ENCODE measurements at regions not wholly inside any gene's neighbourhood (a gene's known extent, or its start where the extent isn't known, plus 50 kb on each side); places are given as distances from the start of the nearest gene placed in this dataset.

DNA sequence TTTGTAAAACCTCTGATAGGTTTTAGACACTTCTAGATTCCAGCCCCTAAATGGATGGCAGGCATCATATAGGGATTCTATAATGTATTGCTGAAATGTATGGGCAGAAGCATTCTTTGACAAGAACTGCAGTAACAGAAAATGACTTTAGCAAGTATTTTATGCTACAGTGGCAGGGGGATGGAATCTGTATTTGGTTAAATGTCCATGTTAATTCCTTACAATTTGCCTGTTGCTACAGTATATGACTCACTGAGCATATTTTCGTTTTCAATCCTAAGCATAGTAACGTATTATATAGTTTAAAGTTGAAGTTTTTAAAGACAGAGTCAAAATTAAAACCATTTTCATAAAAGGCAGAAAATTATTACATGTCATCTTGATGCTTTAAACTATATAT, 150.1 kb downstream of the MEX3B start:
- 35% methylated on average over 2 of the region's 2 CpGs for WGBS (ENCODE audit: low lambda C conversion rate)
- H3K9me3 ChIP-seq = no peaks in the 10 kb centered on the region
- ChIA-PET CTCF (interaction anchor here (1.0 kb wide), 1 partner anchor 485 kb away, joined by 3 read pairs; no protein-coding TSS in a partner anchor), POLR2A (no interaction called here)
- H3F3A ChIP-seq (replicated peaks; ENCODE audit: insufficient read depth) = no peaks in the 10 kb centered on the region
- no peaks in the 10 kb centered on the region for H3K9me2 ChIP-seq
- H3K27ac ChIP-seq (ENCODE audit: low read depth in 2 of 2, low read length in 1 of 2) = no peak overlapping the region
- H3K27me3 ChIP-seq (ENCODE audit: insufficient read depth) = no peaks in the 10 kb centered on the region
- no peak overlapping the region for H3K9ac ChIP-seq
- H3K36me3 ChIP-seq (replicated peaks in 1 of 2; ENCODE audit: control insufficient read depth in 1 of 2, insufficient read depth in 2 of 2, low read length in 1 of 2) = no peaks in the 10 kb centered on the region
- no peak for DNase-seq
- no peak overlapping the region for H3K4me3 ChIP-seq (ENCODE audit: low read depth in 2 of 2, low read length in 1 of 2)
- TF ChIP-seq SIN3A (IDR thresholded peaks at IDR 0.05; ENCODE audit: borderline replicate concordance, low read depth, low read length) = no peak
- no peak overlapping the region for H2AFZ ChIP-seq (ENCODE audit: low read depth)
- H3K79me2 ChIP-seq (ENCODE audit: insufficient read depth) = no peaks in the 10 kb centered on the region
- H3K4me1 ChIP-seq (ENCODE audit: control insufficient read depth in 1 of 2, insufficient read depth in 2 of 2, low read depth in 1 of 2, low read length in 1 of 2) = peaks cover 0 to 7% of the 10 kb centered on the region in 2 experiments; a peak in 2 of 4 replicates
- no peaks in the 10 kb centered on the region for H4K20me1 ChIP-seq (ENCODE audit: insufficient read depth)
- no peak overlapping the region for H3K4me2 ChIP-seq

- no peak overlapping the region for H3K27ac ChIP-seq (ENCODE audit: low read depth in 2 of 2, low read length in 1 of 2)
- POLR2A ChIA-PET = interaction anchor here (0.7 kb wide), 1 partner anchor 152 kb away, joined by 3 read pairs; no protein-coding TSS in a partner anchor
- H3F3A ChIP-seq (replicated peaks; ENCODE audit: insufficient read depth) = no peaks in the 10 kb centered on the region
- no peaks in the 10 kb centered on the region for H3K27me3 ChIP-seq (ENCODE audit: insufficient read depth)
- no peaks in the 10 kb centered on the region; a peak in 2 of 4 replicates for H3K4me1 ChIP-seq (ENCODE audit: control insufficient read depth in 1 of 2, insufficient read depth in 2 of 2, low read depth in 1 of 2, low read length in 1 of 2)
- no peak overlapping the region for H3K9ac ChIP-seq
- WGBS (ENCODE audit: low lambda C conversion rate) = 53% methylated on average over 3 of the region's 3 CpGs
- H3K79me2 ChIP-seq (ENCODE audit: insufficient read depth) = no peaks in the 10 kb centered on the region
- no peak for DNase-seq
- H2AFZ ChIP-seq (ENCODE audit: low read depth) = no peak overlapping the region
- no peaks in the 10 kb centered on the region for H3K9me3 ChIP-seq
- no peaks in the 10 kb centered on the region for H4K20me1 ChIP-seq (ENCODE audit: insufficient read depth)
- TF ChIP-seq POLR2AphosphoS5 (IDR thresholded peaks at IDR 0.05; ENCODE audit: low read depth, low read length) = no peak
- no peak for TF ChIP-seq SIN3A (IDR thresholded peaks at IDR 0.05; ENCODE audit: borderline replicate concordance, low read depth, low read length)
- TF ChIP-seq, protein P1, sequence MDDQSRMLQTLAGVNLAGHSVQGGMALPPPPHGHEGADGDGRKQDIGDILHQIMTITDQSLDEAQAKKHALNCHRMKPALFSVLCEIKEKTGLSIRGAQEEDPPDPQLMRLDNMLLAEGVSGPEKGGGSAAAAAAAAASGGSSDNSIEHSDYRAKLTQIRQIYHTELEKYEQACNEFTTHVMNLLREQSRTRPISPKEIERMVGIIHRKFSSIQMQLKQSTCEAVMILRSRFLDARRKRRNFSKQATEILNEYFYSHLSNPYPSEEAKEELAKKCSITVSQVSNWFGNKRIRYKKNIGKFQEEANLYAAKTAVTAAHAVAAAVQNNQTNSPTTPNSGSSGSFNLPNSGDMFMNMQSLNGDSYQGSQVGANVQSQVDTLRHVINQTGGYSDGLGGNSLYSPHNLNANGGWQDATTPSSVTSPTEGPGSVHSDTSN (IDR thresholded peaks at IDR 0.05) = no peak
- TF ChIP-seq YY1 (IDR thresholded peaks at IDR 0.05; ENCODE audit: low read depth) = no peak
- no peak for TF ChIP-seq TCF12 (IDR thresholded peaks at IDR 0.05)
- no peak for TF ChIP-seq MEF2A (IDR thresholded peaks at IDR 0.05; ENCODE audit: borderline replicate concordance, low read depth)
- no peak for TF ChIP-seq TEAD4 (IDR thresholded peaks at IDR 0.05; ENCODE audit: borderline replicate concordance, insufficient read depth)
- no peak for TF ChIP-seq ZBTB33 (IDR thresholded peaks at IDR 0.05; ENCODE audit: borderline replicate concordance, low read depth)
- H3K4me3 ChIP-seq (ENCODE audit: low read depth in 2 of 2, low read length in 1 of 2) = no peak overlapping the region
- CTCF ChIA-PET = interaction anchor here (0.6 to 1.6 kb wide), 2 partner anchors 46 to 839 kb away, joined by 3 to 4 read pairs; no protein-coding TSS in a partner anchor
- no peaks in the 10 kb centered on the region for H3K9me2 ChIP-seq
- no peak overlapping the region for H3K4me2 ChIP-seq
- H3K36me3 ChIP-seq (replicated peaks in 1 of 2; ENCODE audit: control insufficient read depth in 1 of 2, insufficient read depth in 2 of 2, low read length in 1 of 2) = no peaks in the 10 kb centered on the region
Measured at GRCh38 chr15:81894061-81894460, 151.8 kb downstream of the MEX3B start.
